ENCODE measurements at regions not wholly inside any gene's neighbourhood (a gene's known extent, or its start where the extent isn't known, plus 50 kb on each side); places are given as distances from the start of the nearest gene placed in this dataset.
"Not testable (repeated sequence)": the region's sequence is repeated elsewhere in the genome, so short reads cannot be mapped to it uniquely, and the experiment has no call there.

- Histone ChIP-seq H3K4me2 (ENCODE audit: low read length) (no peak overlapping the region), H3K79me2 (ENCODE audit: low read length) (no peaks in the 10 kb centered on the region), H4K20me1 (ENCODE audit: insufficient read depth, low read length) (no peaks in the 10 kb centered on the region), H3K9ac (ENCODE audit: low read length) (no peak overlapping the region), H3K27ac (ENCODE audit: low read length) (no peak overlapping the region), H2AFZ (ENCODE audit: low read depth, low read length) (no peak overlapping the region), H3K36me3 (replicated peaks; ENCODE audit: low read depth, low read length) (no peaks in the 10 kb centered on the region), H3K9me3 (ENCODE audit: insufficient read depth, low read length) (no peaks in the 10 kb centered on the region), H3K27me3 (ENCODE audit: low read depth, low read length) (no peaks in the 10 kb centered on the region; the same call in 1 of the 2 replicates), H3K4me3 (ENCODE audit: low read length) (no peak overlapping the region), H3K4me1 (ENCODE audit: low read length) (no peaks in the 10 kb centered on the region)
- TF ChIP-seq EZH2phosphoT487 (IDR thresholded peaks at IDR 0.05; ENCODE audit: low read depth) = no peak
These were observed 71.1 kb downstream of the ARL6IP4 start for GRCh38 chr12:123051556-123051955.

- H3K27ac ChIP-seq (ENCODE audit: low read length) = no peak overlapping the region
- no peak overlapping the region for H3K4me3 ChIP-seq (ENCODE audit: low read length)
- no peak for TF ChIP-seq CTCF (IDR thresholded peaks at IDR 0.05; ENCODE audit: low read depth, low read length)
- TF ChIP-seq EZH2phosphoT487 (IDR thresholded peaks at IDR 0.05; ENCODE audit: low read depth) = no peak
These were observed 70.4 kb downstream of the ARL6IP4 start for GRCh38 chr12:123050913-123051312.

GRCh38 chr12:123050331-123050831, 69.9 kb downstream of the ARL6IP4 start:
- Histone ChIP-seq H3K27me3 (ENCODE audit: low read depth, low read length) (no peaks in the 10 kb centered on the region; the same call in 1 of the 2 replicates), H3K9ac (ENCODE audit: low read length) (no peak overlapping the region), H3K9me3 (ENCODE audit: insufficient read depth, low read length) (no peaks in the 10 kb centered on the region), H3K79me2 (ENCODE audit: low read length) (no peaks in the 10 kb centered on the region), H3K4me1 (ENCODE audit: low read length) (no peaks in the 10 kb centered on the region), H3K4me2 (ENCODE audit: low read length) (no peak overlapping the region), H4K20me1 (ENCODE audit: insufficient read depth, low read length) (no peaks in the 10 kb centered on the region), H3K27ac (ENCODE audit: low read length) (no peak overlapping the region), H3K36me3 (replicated peaks; ENCODE audit: low read depth, low read length) (no peaks in the 10 kb centered on the region), H3K4me3 (ENCODE audit: low read length) (no peak overlapping the region), H2AFZ (ENCODE audit: low read depth, low read length) (no peak overlapping the region)
- TF ChIP-seq CTCF (IDR thresholded peaks at IDR 0.05; ENCODE audit: low read depth, low read length) (no peak), EZH2phosphoT487 (IDR thresholded peaks at IDR 0.05; ENCODE audit: low read depth) (no peak)

More at GRCh38 chr12:123050913-123051312, 70.4 kb downstream of the ARL6IP4 start:
- H3K4me1 ChIP-seq (ENCODE audit: low read length) = no peaks in the 10 kb centered on the region
- H3K4me2 ChIP-seq (ENCODE audit: low read length) = no peak overlapping the region
- H2AFZ ChIP-seq (ENCODE audit: low read depth, low read length) = no peak overlapping the region
- no peaks in the 10 kb centered on the region for H4K20me1 ChIP-seq (ENCODE audit: insufficient read depth, low read length)
- H3K79me2 ChIP-seq (ENCODE audit: low read length) = no peaks in the 10 kb centered on the region
- no peak overlapping the region for H3K9ac ChIP-seq (ENCODE audit: low read length)
- no peaks in the 10 kb centered on the region; the same call in 1 of the 2 replicates for H3K27me3 ChIP-seq (ENCODE audit: low read depth, low read length)
- no peaks in the 10 kb centered on the region for H3K36me3 ChIP-seq (replicated peaks; ENCODE audit: low read depth, low read length)
- H3K9me3 ChIP-seq (ENCODE audit: insufficient read depth, low read length) = no peaks in the 10 kb centered on the region

- H3K4me1 ChIP-seq (ENCODE audit: low read length) = no peaks in the 10 kb centered on the region
- no peak overlapping the region for H2AFZ ChIP-seq (ENCODE audit: low read depth, low read length)
- no peaks in the 10 kb centered on the region for H3K36me3 ChIP-seq (replicated peaks; ENCODE audit: low read depth, low read length)
- H3K27ac ChIP-seq (ENCODE audit: low read length) = no peak overlapping the region
- no peak overlapping the region for H3K4me2 ChIP-seq (ENCODE audit: low read length)
- no peak overlapping the region for H3K4me3 ChIP-seq (ENCODE audit: low read length)
- TF ChIP-seq EZH2phosphoT487 (IDR thresholded peaks at IDR 0.05; ENCODE audit: low read depth) = no peak
- no peak for TF ChIP-seq CTCF (IDR thresholded peaks at IDR 0.05; ENCODE audit: low read depth, low read length)
- H3K9ac ChIP-seq (ENCODE audit: low read length) = no peak overlapping the region
- H3K9me3 ChIP-seq (ENCODE audit: insufficient read depth, low read length) = no peaks in the 10 kb centered on the region
- H3K27me3 ChIP-seq (ENCODE audit: low read depth, low read length) = no peaks in the 10 kb centered on the region; the same call in 1 of the 2 replicates
- no peaks in the 10 kb centered on the region for H4K20me1 ChIP-seq (ENCODE audit: insufficient read depth, low read length)
- H3K79me2 ChIP-seq (ENCODE audit: low read length) = no peaks in the 10 kb centered on the region
These were observed 69.1 kb downstream of the ARL6IP4 start for GRCh38 chr12:123049398-123050240.

GRCh38 chr12:123047892-123048291, 67.4 kb downstream of the ARL6IP4 start:
- H3K4me2 ChIP-seq (ENCODE audit: low read length); H2AFZ ChIP-seq (ENCODE audit: low read depth, low read length); H3K79me2 ChIP-seq (ENCODE audit: low read length); H4K20me1 ChIP-seq (ENCODE audit: insufficient read depth, low read length); H3K4me3 ChIP-seq (ENCODE audit: low read length); H3K36me3 ChIP-seq (replicated peaks; ENCODE audit: low read depth, low read length); H3K27me3 ChIP-seq (ENCODE audit: low read depth, low read length); H3K9me3 ChIP-seq (ENCODE audit: insufficient read depth, low read length); H3K4me1 ChIP-seq (ENCODE audit: low read length); H3K9ac ChIP-seq (ENCODE audit: low read length); H3K27ac ChIP-seq (ENCODE audit: low read length): not testable (repeated sequence)

Measured in OCI-LY3 (cell line).